ENCODE measurements at regions not wholly inside any gene's neighbourhood (a gene's known extent, or its start where the extent isn't known, plus 50 kb on each side); places are given as distances from the start of the nearest gene placed in this dataset.

- no peak for DNase-seq
Observed at GRCh38 chr16:9188721-9189120, 97.3 kb downstream of the HAPSTR1 start.

GRCh38 chr16:9191274-9191850 lies 99.9 kb downstream of the HAPSTR1 start:
- DNase-seq = no peak

- no peak for DNase-seq
Observed at GRCh38 chr16:9192746-9193145, 101.3 kb downstream of the HAPSTR1 start.

- no peak for DNase-seq
Observed at GRCh38 chr16:9195287-9195686, 103.8 kb downstream of the HAPSTR1 start.

GRCh38 chr16:9197957-9198661 lies 106.7 kb downstream of the HAPSTR1 start:
- DNase-seq = no peak

GRCh38 chr16:9199311-9199710 lies 107.9 kb downstream of the HAPSTR1 start:
- DNase-seq = no peak

GRCh38 chr16:9199751-9200150 lies 108.3 kb downstream of the HAPSTR1 start:
- no peak for DNase-seq

GRCh38 chr16:9203956-9204355 lies 112.5 kb downstream of the HAPSTR1 start:
- no peak for DNase-seq

- no peak for DNase-seq
Observed at GRCh38 chr16:9205661-9206060, 114.2 kb downstream of the HAPSTR1 start.

- DNase-seq = no peak
Observed at GRCh38 chr16:9206156-9206555, 114.7 kb downstream of the HAPSTR1 start.

GRCh38 chr16:9212621-9213020 lies 121.2 kb downstream of the HAPSTR1 start:
- DNase-seq = no peak

GRCh38 chr16:9219813-9220212 lies 128.4 kb downstream of the HAPSTR1 start:
- no peak for DNase-seq

GRCh38 chr16:9225527-9226316 lies 134.3 kb downstream of the HAPSTR1 start:
- DNase-seq = no peak

- DNase-seq = no peak
Observed at GRCh38 chr16:9226924-9227323, 135.5 kb downstream of the HAPSTR1 start.

- DNase-seq = no peak
Observed at GRCh38 chr16:9231039-9231438, 139.6 kb downstream of the HAPSTR1 start.

- DNase-seq = no peak
Observed at GRCh38 chr16:9232102-9232770, 140.8 kb downstream of the HAPSTR1 start.

GRCh38 chr16:9235867-9236266 lies 144.4 kb downstream of the HAPSTR1 start:
- DNase-seq = no peak

GRCh38 chr16:9236319-9236718 lies 144.9 kb downstream of the HAPSTR1 start:
- no peak for DNase-seq

- DNase-seq = no peak
Observed at GRCh38 chr16:9238346-9238745, 146.9 kb downstream of the HAPSTR1 start.

- DNase-seq = no peak
Observed at GRCh38 chr16:9241177-9241576, 149.7 kb downstream of the HAPSTR1 start.

- DNase-seq = no peak
Observed at GRCh38 chr16:9248162-9248561, 156.7 kb downstream of the HAPSTR1 start.

GRCh38 chr16:9249534-9249933 lies 158.1 kb downstream of the HAPSTR1 start:
- no peak for DNase-seq

GRCh38 chr16:9251026-9251425 lies 159.6 kb downstream of the HAPSTR1 start:
- no peak for DNase-seq

- no peak for DNase-seq
Observed at GRCh38 chr16:9254863-9255262, 163.4 kb downstream of the HAPSTR1 start.
